GM12878 (cell line): ENCODE measurements at regions not wholly inside any gene's neighbourhood (a gene's known extent, or its start where the extent isn't known, plus 50 kb on each side); places are given as distances from the start of the nearest gene placed in this dataset.

Experiments
- ATAC-seq: fragments of 200-7000 bp; cut with Tn5 transposase; 3 replicates; pipeline ENCODE4 v1.9.1; 2020; ENCODE audit warnings: mild to moderate bottlenecking, moderate library complexity
- BruUV-seq: library from RNA; stranded (reverse); fragments of 400-500 nt; replicated peaks from 2 replicates; lab custom pipeline; 2021; lab: Mats Ljungman, UMichigan
- CTCF ChIA-PET: fragments of 300-600 bp; sonication (Branson Sonifier 250); formaldehyde crosslinking; extraction: SDS; loops from one replicate; lab custom pipeline; 2021; ENCODE audit warnings: inconsistent platforms; lab: Yijun Ruan, JAX
- POLR2A ChIA-PET: fragments of 350-600 bp; formaldehyde crosslinking; extraction: SDS; loops from one replicate; lab custom pipeline; 2021; ENCODE audit warnings: inconsistent platforms; lab: Charles Lee
- RAD21 ChIA-PET: fragments of 300-600 bp; sonication (Branson Sonifier 250); formaldehyde crosslinking; loops from one replicate; lab custom pipeline; 2023; ENCODE audit warnings: antibody characterized with exemption; ENCODE audit not compliant: unreplicated experiment; lab: Charles Lee
- SMC1A ChIA-PET: fragments of 300-600 bp; sonication (Branson Sonifier 250); formaldehyde crosslinking; loops from one replicate; lab custom pipeline; 2023; ENCODE audit not compliant: unreplicated experiment, uncharacterized antibody; lab: Charles Lee
- DNase-seq: peaks from one replicate; pipeline ENCODE4 v3.0.0-alpha.2; 2011; ENCODE audit warnings: low read depth, low spot score
- FAIRE-seq: peaks from 3 replicates; lab custom pipeline; 2011; peaks lifted over from hg19 to GRCh38; lab: Jason Lieb, UNC
- H2AFZ ChIP-seq: 2 replicates; pipeline ENCODE4 v1.6.0; 2011; ENCODE audit warnings: low read depth, low read length, control low read depth; ENCODE audit not compliant: control insufficient read depth
- H3K27ac ChIP-seq: 2 replicates; pipeline ENCODE4 v1.5.1; 2011; ENCODE audit warnings: control low read depth; ENCODE audit not compliant: control insufficient read depth, insufficient read depth
- H3K27me3 ChIP-seq, 2 experiments: replicated peaks in 1 of 2; 2 replicates each; pipeline versions ENCODE4 v1.6.0 to v1.6.1; 2011; ENCODE audit warnings: low read length in 1 of 2; ENCODE audit not compliant: control insufficient read depth in 2 of 2, insufficient read depth in 2 of 2
- H3K36me3 ChIP-seq, 2 experiments: 2 replicates each; pipeline ENCODE4 v1.5.1; 2011; ENCODE audit warnings: low read length in 1 of 2; ENCODE audit not compliant: control insufficient read depth in 2 of 2, insufficient read depth in 2 of 2
- H3K4me1 ChIP-seq: 2 replicates; pipeline ENCODE4 v1.6.1; 2011; ENCODE audit warnings: mild to moderate bottlenecking, low read length, moderate library complexity, mixed read lengths; ENCODE audit not compliant: control insufficient read depth, insufficient read depth
- H3K4me2 ChIP-seq: 2 replicates; pipeline ENCODE4 v1.6.0; 2011; ENCODE audit warnings: control low read depth; ENCODE audit not compliant: control insufficient read depth, insufficient read depth
- H3K4me3 ChIP-seq: fragments of 200-600 bp; sonication (generic); 2 replicates; pipeline ENCODE4 v1.5.1; 2016
- H3K79me2 ChIP-seq: 2 replicates; pipeline ENCODE4 v1.6.0; 2011; ENCODE audit warnings: low read length; ENCODE audit not compliant: control insufficient read depth, insufficient read depth
- H3K9ac ChIP-seq: 2 replicates; pipeline ENCODE4 v1.8.0; 2011; ENCODE audit warnings: low read length, control low read depth, mixed read lengths; ENCODE audit not compliant: control insufficient read depth, insufficient read depth
- H3K9me3 ChIP-seq: replicated peaks from 3 replicates; pipeline ENCODE4 v1.5.1; 2011; ENCODE audit warnings: mild to moderate bottlenecking, low read length; ENCODE audit not compliant: control insufficient read depth, insufficient read depth
- H4K20me1 ChIP-seq: 2 replicates; pipeline ENCODE4 v1.6.0; 2011; ENCODE audit not compliant: control insufficient read depth, insufficient read depth
- ASH2L ChIP-seq: fragments of 300-600, 200-600 bp; sonication (generic); IDR thresholded peaks from 2 replicates; pipeline ENCODE4 v1.6.1; 2017; ENCODE audit warnings: low read depth, mild to moderate bottlenecking, borderline replicate concordance
- BACH1 ChIP-seq: fragments of 450-650 bp; IDR thresholded peaks from 2 replicates; pipeline ENCODE4 v1.6.1; 2017; ENCODE audit warnings: mild to moderate bottlenecking, borderline replicate concordance
- CBX3 ChIP-seq: fragments of 200-600 bp; sonication (generic); IDR thresholded peaks from 2 replicates; pipeline ENCODE4 v1.6.1; 2016; ENCODE audit warnings: low read depth, borderline replicate concordance
- EZH2 ChIP-seq: IDR thresholded peaks from 2 replicates; pipeline ENCODE4 v1.6.1; 2012; ENCODE audit warnings: low read depth, mild to moderate bottlenecking, control low read depth, inconsistent platforms, low read length, borderline replicate concordance; ENCODE audit not compliant: control insufficient read depth
- MTA3 ChIP-seq: IDR thresholded peaks from 2 replicates; pipeline ENCODE4 v1.6.1; 2012; ENCODE audit warnings: low read length, inconsistent platforms, borderline replicate concordance
- NFIC ChIP-seq: IDR thresholded peaks from 2 replicates; pipeline ENCODE4 v1.6.1; 2012; ENCODE audit warnings: low read depth, mild to moderate bottlenecking, inconsistent platforms, low read length, moderate library complexity
- NFYA ChIP-seq: IDR thresholded peaks from 2 replicates; pipeline ENCODE4 v1.6.1; 2011; ENCODE audit warnings: low read depth, mild to moderate bottlenecking, low read length, improper control_type of control experiment, borderline replicate concordance
- NR2C2 ChIP-seq: IDR thresholded peaks from 2 replicates; pipeline ENCODE4 v1.6.1; 2011; ENCODE audit warnings: borderline replicate concordance, low read depth; ENCODE audit not compliant: control insufficient read depth, insufficient read length
- REST ChIP-seq: IDR thresholded peaks from 2 replicates; pipeline ENCODE4 v1.6.1; 2012; ENCODE audit warnings: mild to moderate bottlenecking, low read depth, low read length
- SMC3 ChIP-seq: IDR thresholded peaks from 2 replicates; pipeline ENCODE4 v1.6.1; 2011; ENCODE audit warnings: low read length, improper control_type of control experiment, borderline replicate concordance
- SPI1 ChIP-seq: IDR thresholded peaks from 2 replicates; pipeline ENCODE4 v1.6.1; 2011; ENCODE audit warnings: low read depth, mild to moderate bottlenecking, low read length, moderate library complexity, borderline replicate concordance; ENCODE audit not compliant: insufficient read depth
- SREBF2 ChIP-seq: IDR thresholded peaks from 2 replicates; pipeline ENCODE4 v1.6.1; 2012; ENCODE audit warnings: mild to moderate bottlenecking, low read length
- STAT3 ChIP-seq: IDR thresholded peaks from 2 replicates; pipeline ENCODE4 v1.6.1; 2011; ENCODE audit warnings: low read depth, low read length, improper control_type of control experiment
- TBL1XR1 ChIP-seq: IDR thresholded peaks from 2 replicates; pipeline ENCODE4 v1.6.1; 2012; ENCODE audit warnings: low read depth, low read length, improper control_type of control experiment
- ZNF384 ChIP-seq: IDR thresholded peaks from 2 replicates; pipeline ENCODE4 v1.6.1; 2012; ENCODE audit warnings: low read depth, mild to moderate bottlenecking, low read length, improper control_type of control experiment, borderline replicate concordance
- WGBS: methylation state at CpG from one replicate; pipeline ENCODE4 v1.1.6; 2016; ENCODE audit warnings: low lambda C conversion rate; ENCODE audit not compliant: insufficient replicate concordance, insufficient coverage; ENCODE audit errors: missing lambda C conversion rate; 5-methylcytosine and 5-hydroxymethylcytosine counted together
- in situ Hi-C: fragments of 300-500 bp; cut with MboI; formaldehyde crosslinking; loops from 9 replicates; pipeline ENCODE4 v1.14.3; 2018; ENCODE audit warnings: mixed read lengths
- intact Hi-C: fragments of 100-400 bp; cut with micrococcal nuclease; formaldehyde crosslinking; loops from one replicate; pipeline ENCODE4 v1.14.2; 2022; ENCODE audit not compliant: unreplicated experiment
- TF ChIP-seq, protein P1 (sequence below): IDR thresholded peaks from 2 replicates; pipeline ENCODE4 v1.6.1; 2012; ENCODE audit warnings: improper control_type of control experiment, low read depth, low read length; ENCODE audit not compliant: insufficient replicate concordance

- TF ChIP-seq REST (no peak), MTA3 (no peak), BACH1 (no peak), TBL1XR1 (no peak), ZNF384 (no peak), SMC3 (no peak), NFYA (no peak)
These were observed 265.8 kb downstream of the TENT4A start (continued) for GRCh38 chr5:6979061-6979460.

DNA sequence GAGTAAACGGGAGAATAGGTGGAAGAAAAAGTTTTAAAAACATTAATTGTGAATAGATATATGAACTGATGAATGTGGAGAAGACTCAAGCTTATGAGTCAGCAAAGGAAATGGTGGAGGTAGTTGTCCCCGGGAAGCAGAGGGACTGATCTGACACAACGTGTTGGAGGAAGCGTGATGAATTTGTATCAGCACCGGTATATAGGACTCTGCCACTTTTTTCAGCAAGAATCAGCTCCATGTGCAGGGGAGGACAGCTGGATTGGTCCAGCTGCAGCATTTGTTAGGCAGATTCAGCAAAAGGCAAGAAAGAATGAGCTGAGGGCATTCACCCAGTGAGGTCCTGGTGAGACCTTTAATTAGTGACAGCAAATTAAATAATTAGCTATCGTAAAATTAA lies 276.0 kb downstream of the TENT4A start:
- H4K20me1 ChIP-seq, result no peaks in the 10 kb centered on the region
- no peak overlapping the region for H3K4me3 ChIP-seq
- H3K27me3 ChIP-seq, result no peaks in the 10 kb centered on the region; a peak in 1 of 4 replicates
- FAIRE-seq (no peak), ATAC-seq (no peak), DNase-seq (no peak)
- no peak overlapping the region for H3K9ac ChIP-seq
- no peak overlapping the region for H3K27ac ChIP-seq
- H2AFZ ChIP-seq, result no peak overlapping the region
- WGBS, result 31% methylated on average over 6 of the region's 6 CpGs
- H3K36me3 ChIP-seq, result no peaks in the 10 kb centered on the region
- ChIA-PET CTCF (no interaction called here), POLR2A (no interaction called here), RAD21 (no interaction called here), SMC1A (no interaction called here)
- no peak overlapping the region for H3K4me2 ChIP-seq
- BruUV-seq, result no TSS peak
- H3K4me1 ChIP-seq, result no peaks in the 10 kb centered on the region
- no peaks in the 10 kb centered on the region for H3K9me3 ChIP-seq
- intact Hi-C loops, result no loop called here
- in situ Hi-C loops, result no loop called here
- H3K79me2 ChIP-seq, result no peaks in the 10 kb centered on the region
- no peak for TF ChIP-seq SPI1
- no peak for TF ChIP-seq EZH2
- no peak for TF ChIP-seq NFIC
- no peak for TF ChIP-seq STAT3
- TF ChIP-seq SREBF2, result no peak
- no peak for TF ChIP-seq ASH2L
- TF ChIP-seq, protein P1, sequence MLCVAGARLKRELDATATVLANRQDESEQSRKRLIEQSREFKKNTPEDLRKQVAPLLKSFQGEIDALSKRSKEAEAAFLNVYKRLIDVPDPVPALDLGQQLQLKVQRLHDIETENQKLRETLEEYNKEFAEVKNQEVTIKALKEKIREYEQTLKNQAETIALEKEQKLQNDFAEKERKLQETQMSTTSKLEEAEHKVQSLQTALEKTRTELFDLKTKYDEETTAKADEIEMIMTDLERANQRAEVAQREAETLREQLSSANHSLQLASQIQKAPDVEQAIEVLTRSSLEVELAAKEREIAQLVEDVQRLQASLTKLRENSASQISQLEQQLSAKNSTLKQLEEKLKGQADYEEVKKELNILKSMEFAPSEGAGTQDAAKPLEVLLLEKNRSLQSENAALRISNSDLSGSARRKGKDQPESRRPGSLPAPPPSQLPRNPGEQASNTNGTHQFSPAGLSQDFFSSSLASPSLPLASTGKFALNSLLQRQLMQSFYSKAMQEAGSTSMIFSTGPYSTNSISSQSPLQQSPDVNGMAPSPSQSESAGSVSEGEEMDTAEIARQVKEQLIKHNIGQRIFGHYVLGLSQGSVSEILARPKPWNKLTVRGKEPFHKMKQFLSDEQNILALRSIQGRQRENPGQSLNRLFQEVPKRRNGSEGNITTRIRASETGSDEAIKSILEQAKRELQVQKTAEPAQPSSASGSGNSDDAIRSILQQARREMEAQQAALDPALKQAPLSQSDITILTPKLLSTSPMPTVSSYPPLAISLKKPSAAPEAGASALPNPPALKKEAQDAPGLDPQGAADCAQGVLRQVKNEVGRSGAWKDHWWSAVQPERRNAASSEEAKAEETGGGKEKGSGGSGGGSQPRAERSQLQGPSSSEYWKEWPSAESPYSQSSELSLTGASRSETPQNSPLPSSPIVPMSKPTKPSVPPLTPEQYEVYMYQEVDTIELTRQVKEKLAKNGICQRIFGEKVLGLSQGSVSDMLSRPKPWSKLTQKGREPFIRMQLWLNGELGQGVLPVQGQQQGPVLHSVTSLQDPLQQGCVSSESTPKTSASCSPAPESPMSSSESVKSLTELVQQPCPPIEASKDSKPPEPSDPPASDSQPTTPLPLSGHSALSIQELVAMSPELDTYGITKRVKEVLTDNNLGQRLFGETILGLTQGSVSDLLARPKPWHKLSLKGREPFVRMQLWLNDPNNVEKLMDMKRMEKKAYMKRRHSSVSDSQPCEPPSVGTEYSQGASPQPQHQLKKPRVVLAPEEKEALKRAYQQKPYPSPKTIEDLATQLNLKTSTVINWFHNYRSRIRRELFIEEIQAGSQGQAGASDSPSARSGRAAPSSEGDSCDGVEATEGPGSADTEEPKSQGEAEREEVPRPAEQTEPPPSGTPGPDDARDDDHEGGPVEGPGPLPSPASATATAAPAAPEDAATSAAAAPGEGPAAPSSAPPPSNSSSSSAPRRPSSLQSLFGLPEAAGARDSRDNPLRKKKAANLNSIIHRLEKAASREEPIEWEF, result no peak
- TF ChIP-seq CBX3, result no peak
- no peak for TF ChIP-seq NR2C2
